ENCODE measurements at regions not wholly inside any gene's neighbourhood (a gene's known extent, or its start where the extent isn't known, plus 50 kb on each side); places are given as distances from the start of the nearest gene placed in this dataset.

DNA sequence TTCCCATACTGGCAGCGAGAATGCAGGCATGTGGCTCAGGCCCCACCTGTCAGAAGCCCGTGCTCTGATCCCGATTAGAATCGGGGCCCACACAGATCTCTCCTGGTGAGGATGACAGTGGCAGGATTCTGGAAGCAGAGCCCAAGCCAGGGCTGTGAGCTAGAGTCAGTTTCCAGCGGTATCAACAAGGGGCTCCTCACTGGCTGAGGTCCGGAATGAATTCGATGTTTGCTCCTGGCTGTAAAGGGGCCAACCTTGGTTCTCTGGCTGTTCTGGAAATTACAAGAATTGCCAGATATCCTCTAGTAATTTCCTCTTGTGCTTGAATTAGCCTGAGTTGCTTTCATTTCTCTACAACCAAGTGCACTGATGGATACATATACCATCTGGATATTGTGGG, 129.1 kb upstream of the SPRY4 start:
- H3K27me3 ChIP-seq (replicated peaks in 1 of 4; ENCODE audit: control extremely low read depth in 1 of 4, control insufficient read depth in 3 of 4, insufficient read depth in 4 of 4, low read length in 3 of 4) = peaks cover 0 to 4% (median 0%) of the 10 kb centered on the region in 4 experiments
- no peak overlapping the region for H3K4me2 ChIP-seq (replicated peaks; ENCODE audit: low read depth, low read length, poor library complexity, severe bottlenecking)
- no peak for DNase-seq
- no peaks in the 10 kb centered on the region for H4K20me1 ChIP-seq (ENCODE audit: control insufficient read depth, insufficient read depth, low read length, poor library complexity, severe bottlenecking)
- Mint-ChIP-seq H3K9me3 (ENCODE audit: insufficient read depth) (peaks cover 11% of the 10 kb centered on the region), H3K27ac (no peak overlapping the region), H3K4me1 (peaks cover 10% of the 10 kb centered on the region), H3K4me3 (no peak overlapping the region), H3K27me3 (peaks cover 24% of the 10 kb centered on the region)
- no peaks in the 10 kb centered on the region for H3K36me3 ChIP-seq (replicated peaks in 1 of 2; ENCODE audit: control extremely low read depth in 1 of 2, control insufficient read depth in 1 of 2, extremely low read depth in 1 of 2, insufficient read depth in 2 of 2, low read length in 1 of 2)
- H3K4me3 ChIP-seq (ENCODE audit: control extremely low read depth in 1 of 5, extremely low read depth in 1 of 5, insufficient read depth in 1 of 5, low read depth in 2 of 5, low read length in 4 of 5) = no peak overlapping the region
- H3K4me1 ChIP-seq (ENCODE audit: control insufficient read depth in 2 of 2, insufficient read depth in 2 of 2, low read length in 2 of 2) = peaks cover 0 to 7% of the 10 kb centered on the region in 2 donors
- H3K79me2 ChIP-seq (ENCODE audit: control insufficient read depth, insufficient read depth, low read length) = no peaks in the 10 kb centered on the region
- ChIA-PET CTCF (no interaction called here), POLR2A (no interaction called here)
- no peak overlapping the region for H2AFZ ChIP-seq (ENCODE audit: insufficient read depth, low read depth, low read length, poor library complexity, severe bottlenecking)
- H3K27ac ChIP-seq (ENCODE audit: low read length in 2 of 2) = no peak overlapping the region
- intact Hi-C loops (cut with micrococcal nuclease) = no loop called here
- peaks cover 0 to 16% (median 10%) of the 10 kb centered on the region in 3 donors for H3K9me3 ChIP-seq (ENCODE audit: control extremely low read depth in 1 of 3, control insufficient read depth in 2 of 3, insufficient read depth in 1 of 3, low read length in 2 of 3)
- WGBS (ENCODE audit: insufficient coverage) = 90% methylated on average over 7 of the region's 7 CpGs
- no peak for ATAC-seq (ENCODE audit: low read depth)
- TF ChIP-seq, protein P1, sequence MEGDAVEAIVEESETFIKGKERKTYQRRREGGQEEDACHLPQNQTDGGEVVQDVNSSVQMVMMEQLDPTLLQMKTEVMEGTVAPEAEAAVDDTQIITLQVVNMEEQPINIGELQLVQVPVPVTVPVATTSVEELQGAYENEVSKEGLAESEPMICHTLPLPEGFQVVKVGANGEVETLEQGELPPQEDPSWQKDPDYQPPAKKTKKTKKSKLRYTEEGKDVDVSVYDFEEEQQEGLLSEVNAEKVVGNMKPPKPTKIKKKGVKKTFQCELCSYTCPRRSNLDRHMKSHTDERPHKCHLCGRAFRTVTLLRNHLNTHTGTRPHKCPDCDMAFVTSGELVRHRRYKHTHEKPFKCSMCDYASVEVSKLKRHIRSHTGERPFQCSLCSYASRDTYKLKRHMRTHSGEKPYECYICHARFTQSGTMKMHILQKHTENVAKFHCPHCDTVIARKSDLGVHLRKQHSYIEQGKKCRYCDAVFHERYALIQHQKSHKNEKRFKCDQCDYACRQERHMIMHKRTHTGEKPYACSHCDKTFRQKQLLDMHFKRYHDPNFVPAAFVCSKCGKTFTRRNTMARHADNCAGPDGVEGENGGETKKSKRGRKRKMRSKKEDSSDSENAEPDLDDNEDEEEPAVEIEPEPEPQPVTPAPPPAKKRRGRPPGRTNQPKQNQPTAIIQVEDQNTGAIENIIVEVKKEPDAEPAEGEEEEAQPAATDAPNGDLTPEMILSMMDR (IDR thresholded peaks at IDR 0.05) = no peak
- no peak for TF ChIP-seq EZH2 (IDR thresholded peaks at IDR 0.05; ENCODE audit: borderline replicate concordance, insufficient read depth, low read depth, low read length, poor library complexity, severe bottlenecking)
- no peak overlapping the region for H3K9ac ChIP-seq (ENCODE audit: low read length)

DNA sequence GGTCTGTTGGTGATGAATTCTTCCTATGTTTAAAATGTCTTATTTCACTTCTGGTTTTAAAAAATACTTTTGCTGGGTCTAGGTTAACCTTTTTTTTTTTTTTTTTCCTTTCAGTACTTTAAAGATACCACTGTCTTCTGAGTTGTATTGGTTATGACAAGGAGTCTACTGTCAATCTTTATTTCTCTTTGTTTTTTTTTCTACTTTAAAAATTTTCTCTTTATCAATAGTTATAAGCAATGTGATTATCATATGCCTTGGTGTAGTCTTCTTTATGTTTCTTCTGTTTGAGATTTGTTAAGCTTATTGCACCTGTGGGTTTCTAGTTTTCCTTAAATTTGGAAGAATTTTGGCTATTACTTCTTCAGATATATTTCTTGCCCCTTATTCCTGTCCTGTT, 125.6 kb upstream of the SPRY4 start:
- peaks cover 13% of the 10 kb centered on the region for H3K9me3 Mint-ChIP-seq (ENCODE audit: insufficient read depth)
- Histone ChIP-seq H4K20me1 (ENCODE audit: control insufficient read depth, insufficient read depth, low read length, poor library complexity, severe bottlenecking) (no peaks in the 10 kb centered on the region), H3K79me2 (ENCODE audit: control insufficient read depth, insufficient read depth, low read length) (no peaks in the 10 kb centered on the region), H3K36me3 (replicated peaks in 1 of 2; ENCODE audit: control extremely low read depth in 1 of 2, control insufficient read depth in 1 of 2, extremely low read depth in 1 of 2, insufficient read depth in 2 of 2, low read length in 1 of 2) (no peaks in the 10 kb centered on the region), H2AFZ (ENCODE audit: insufficient read depth, low read depth, low read length, poor library complexity, severe bottlenecking) (no peak overlapping the region), H3K9me3 (ENCODE audit: control extremely low read depth in 1 of 3, control insufficient read depth in 2 of 3, insufficient read depth in 1 of 3, low read length in 2 of 3) (peaks cover 0 to 10% (median 6%) of the 10 kb centered on the region in 3 donors), H3K4me3 (ENCODE audit: control extremely low read depth in 1 of 5, extremely low read depth in 1 of 5, insufficient read depth in 1 of 5, low read depth in 2 of 5, low read length in 4 of 5) (no peak overlapping the region), H3K9ac (ENCODE audit: low read length) (no peak overlapping the region), H3K27ac (ENCODE audit: low read length in 2 of 2) (no peak overlapping the region), H3K27me3 (replicated peaks in 1 of 4; ENCODE audit: control extremely low read depth in 1 of 4, control insufficient read depth in 3 of 4, insufficient read depth in 4 of 4, low read length in 3 of 4) (no peaks in the 10 kb centered on the region), H3K4me1 (ENCODE audit: control insufficient read depth in 2 of 2, insufficient read depth in 2 of 2, low read length in 2 of 2) (no peaks in the 10 kb centered on the region), H3K4me2 (replicated peaks; ENCODE audit: low read depth, low read length, poor library complexity, severe bottlenecking) (no peak overlapping the region)
- TF ChIP-seq EZH2 (IDR thresholded peaks at IDR 0.05; ENCODE audit: borderline replicate concordance, insufficient read depth, low read depth, low read length, poor library complexity, severe bottlenecking) = no peak
- TF ChIP-seq, protein P1 (IDR thresholded peaks at IDR 0.05) = no peak
- CTCF ChIA-PET = no interaction called here
- DNase-seq (no peak), ATAC-seq (ENCODE audit: low read depth) (no peak)
- H3K4me1 Mint-ChIP-seq = peaks cover 2% of the 10 kb centered on the region
- intact Hi-C loops (cut with micrococcal nuclease) = no loop called here
- POLR2A ChIA-PET = no interaction called here
- H3K27ac Mint-ChIP-seq = no peak overlapping the region
- no peak overlapping the region for H3K4me3 Mint-ChIP-seq
- H3K27me3 Mint-ChIP-seq = peaks cover 24% of the 10 kb centered on the region
